Chondrocyte (in vitro differentiated cells): ENCODE measurements at regions not wholly inside any gene's neighbourhood (a gene's known extent, or its start where the extent isn't known, plus 50 kb on each side); places are given as distances from the start of the nearest gene placed in this dataset.
"Not testable (repeated sequence)": the region's sequence is repeated elsewhere in the genome, so short reads cannot be mapped to it uniquely, and the experiment has no call there.

ENCODE experiments used
- DNase-seq: peaks from one replicate; pipeline ENCODE4 v3.0.0; 2021; ENCODE audit warnings: mixed read lengths, low spot score
- H3K27ac Mint-ChIP-seq: one replicate; pipeline ENCODE4 v1.8.0; 2021; ENCODE audit warnings: mild to moderate bottlenecking, moderate library complexity, mixed read lengths; ENCODE audit not compliant: unreplicated experiment
- H3K27me3 Mint-ChIP-seq: 2 replicates; pipeline ENCODE4 v1.8.0; 2021; ENCODE audit warnings: low read depth, mixed read lengths
- H3K36me3 Mint-ChIP-seq: 2 replicates; pipeline ENCODE4 v1.8.0; 2021; ENCODE audit warnings: low read depth, mixed read lengths
- H3K4me1 Mint-ChIP-seq: 2 replicates; pipeline ENCODE4 v1.8.0; 2021; ENCODE audit warnings: low read depth, mild to moderate bottlenecking, mixed read lengths
- H3K4me3 Mint-ChIP-seq: one replicate; pipeline ENCODE4 v1.8.0; 2021; ENCODE audit warnings: mild to moderate bottlenecking, moderate library complexity, mixed read lengths; ENCODE audit not compliant: unreplicated experiment
- H3K9me3 Mint-ChIP-seq: 2 replicates; pipeline ENCODE4 v1.8.0; 2021; ENCODE audit warnings: low read depth, mixed read lengths
- TF ChIP-seq, protein P1 (sequence below): fragments of 200-600 bp; sonication (generic); IDR thresholded peaks from 2 replicates; pipeline ENCODE4 v1.5.0; 2021; ENCODE audit warnings: antibody characterized with exemption, mild to moderate bottlenecking, moderate library complexity

DNA sequence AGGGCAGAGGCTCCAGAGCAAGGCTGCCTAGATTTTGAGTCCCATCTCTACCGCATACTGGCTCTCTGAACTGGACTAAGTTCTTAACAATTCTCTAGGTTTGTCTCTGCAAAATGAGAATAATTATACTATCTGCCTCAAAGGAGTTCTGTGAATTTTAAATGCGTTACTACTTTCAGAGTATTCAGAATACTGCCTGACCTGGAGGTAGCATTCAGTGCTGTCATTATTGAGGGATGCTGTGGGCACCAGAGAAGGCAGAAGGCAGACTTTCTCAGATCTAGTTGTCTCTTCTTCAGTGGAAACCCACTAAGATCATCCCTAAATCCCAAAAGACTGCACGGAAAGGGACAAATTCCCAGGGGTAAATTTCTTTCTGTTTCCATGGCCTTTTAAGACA is 147.4 kb upstream of the RORA start:
- no peaks in the 10 kb centered on the region for H3K4me1 Mint-ChIP-seq
- H3K27ac Mint-ChIP-seq, result no peak overlapping the region
- no peak overlapping the region for H3K4me3 Mint-ChIP-seq

GRCh38 chr15:61374848-61375247 is 145.7 kb upstream of the RORA start:
- Mint-ChIP-seq H3K27ac (no peak overlapping the region), H3K4me1 (no peaks in the 10 kb centered on the region), H3K27me3 (peaks cover 12% of the 10 kb centered on the region), H3K4me3 (no peak overlapping the region), H3K9me3 (peaks cover 10% of the 10 kb centered on the region), H3K36me3 (no peaks in the 10 kb centered on the region)
- DNase-seq, result no peak
- TF ChIP-seq, protein P1, sequence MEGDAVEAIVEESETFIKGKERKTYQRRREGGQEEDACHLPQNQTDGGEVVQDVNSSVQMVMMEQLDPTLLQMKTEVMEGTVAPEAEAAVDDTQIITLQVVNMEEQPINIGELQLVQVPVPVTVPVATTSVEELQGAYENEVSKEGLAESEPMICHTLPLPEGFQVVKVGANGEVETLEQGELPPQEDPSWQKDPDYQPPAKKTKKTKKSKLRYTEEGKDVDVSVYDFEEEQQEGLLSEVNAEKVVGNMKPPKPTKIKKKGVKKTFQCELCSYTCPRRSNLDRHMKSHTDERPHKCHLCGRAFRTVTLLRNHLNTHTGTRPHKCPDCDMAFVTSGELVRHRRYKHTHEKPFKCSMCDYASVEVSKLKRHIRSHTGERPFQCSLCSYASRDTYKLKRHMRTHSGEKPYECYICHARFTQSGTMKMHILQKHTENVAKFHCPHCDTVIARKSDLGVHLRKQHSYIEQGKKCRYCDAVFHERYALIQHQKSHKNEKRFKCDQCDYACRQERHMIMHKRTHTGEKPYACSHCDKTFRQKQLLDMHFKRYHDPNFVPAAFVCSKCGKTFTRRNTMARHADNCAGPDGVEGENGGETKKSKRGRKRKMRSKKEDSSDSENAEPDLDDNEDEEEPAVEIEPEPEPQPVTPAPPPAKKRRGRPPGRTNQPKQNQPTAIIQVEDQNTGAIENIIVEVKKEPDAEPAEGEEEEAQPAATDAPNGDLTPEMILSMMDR, result no peak

More for the DNA sequence above, 147.4 kb upstream of the RORA start:
- DNase-seq, result no peak
- Mint-ChIP-seq H3K9me3 (peaks cover 7% of the 10 kb centered on the region), H3K27me3 (peaks cover 9% of the 10 kb centered on the region), H3K36me3 (no peaks in the 10 kb centered on the region)
- TF ChIP-seq, protein P1, result no peak

DNA sequence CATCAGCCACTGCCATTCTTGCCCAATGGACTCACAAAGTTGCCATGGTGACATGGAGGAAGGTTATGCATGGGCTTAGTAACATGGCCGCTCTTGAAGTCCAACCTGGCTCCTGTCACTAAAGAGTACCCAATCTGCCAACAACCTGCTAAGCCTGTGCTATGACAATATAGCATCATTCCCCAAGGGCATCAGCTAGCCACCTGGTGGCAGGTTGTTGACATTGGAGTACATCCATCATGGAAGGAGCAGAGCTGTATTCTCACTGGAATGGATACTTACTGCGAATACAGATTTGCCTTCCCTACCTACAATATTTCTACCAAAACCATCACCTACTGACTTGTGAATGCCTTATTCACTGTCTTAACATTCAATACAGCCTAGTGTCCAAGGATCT is 138.9 kb upstream of the RORA start:
- TF ChIP-seq, protein P1, result no peak
- H3K27ac Mint-ChIP-seq, result no peak overlapping the region
- no peaks in the 10 kb centered on the region for H3K4me1 Mint-ChIP-seq
- H3K36me3 Mint-ChIP-seq, result peaks cover 2% of the 10 kb centered on the region
- no peak overlapping the region for H3K4me3 Mint-ChIP-seq
- H3K9me3 Mint-ChIP-seq, result peaks cover 13% of the 10 kb centered on the region
- no peak for DNase-seq
- H3K27me3 Mint-ChIP-seq, result peaks cover 17% of the 10 kb centered on the region

GRCh38 chr15:61364871-61365270 is 135.8 kb upstream of the RORA start:
- TF ChIP-seq, protein P1, result no peak
- Mint-ChIP-seq H3K9me3 (peaks cover 25% of the 10 kb centered on the region), H3K27me3 (peaks cover 11% of the 10 kb centered on the region), H3K4me3 (no peak overlapping the region), H3K4me1 (no peaks in the 10 kb centered on the region), H3K36me3 (peaks cover 2% of the 10 kb centered on the region), H3K27ac (no peak overlapping the region)
- DNase-seq, result peak; percentile 77

- peaks cover 16% of the 10 kb centered on the region for H3K27me3 Mint-ChIP-seq
- H3K9me3 Mint-ChIP-seq, result peaks cover 29% of the 10 kb centered on the region
- not testable (repeated sequence) for H3K4me1 Mint-ChIP-seq, H3K36me3 Mint-ChIP-seq, H3K27ac Mint-ChIP-seq, H3K4me3 Mint-ChIP-seq, DNase-seq
Observed at GRCh38 chr15:61362912-61363311, 133.8 kb upstream of the RORA start.

DNA sequence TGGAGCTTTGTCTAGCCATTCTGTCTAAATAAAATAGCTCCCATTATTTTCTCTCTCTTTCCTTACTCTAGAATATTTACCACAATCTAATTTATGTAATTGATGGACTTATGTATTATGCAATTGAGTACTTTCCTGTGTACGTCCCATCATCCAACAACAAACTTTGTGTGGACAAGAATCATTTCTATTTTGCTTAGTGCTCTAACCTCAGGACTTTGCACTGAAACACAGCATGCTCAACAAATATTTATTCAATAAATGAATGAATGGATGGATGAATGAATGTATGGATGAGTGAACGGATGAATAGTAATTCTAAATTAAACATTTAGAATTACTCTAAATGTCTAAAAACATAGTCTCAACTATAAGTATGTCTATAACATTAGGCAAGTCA is 115.2 kb upstream of the RORA start:
- H3K9me3 Mint-ChIP-seq, result peaks cover 19% of the 10 kb centered on the region
- H3K4me1 Mint-ChIP-seq, result no peaks in the 10 kb centered on the region
- TF ChIP-seq, protein P1, result no peak

More for the DNA sequence above, 115.2 kb upstream of the RORA start:
- no peak overlapping the region for H3K4me3 Mint-ChIP-seq
- no peak overlapping the region for H3K27ac Mint-ChIP-seq
- H3K27me3 Mint-ChIP-seq, result peaks cover 3% of the 10 kb centered on the region
- H3K36me3 Mint-ChIP-seq, result no peaks in the 10 kb centered on the region
- DNase-seq, result no peak
